ENCODE measurements at regions not wholly inside any gene's neighbourhood (a gene's known extent, or its start where the extent isn't known, plus 50 kb on each side); places are given as distances from the start of the nearest gene placed in this dataset.

DNA sequence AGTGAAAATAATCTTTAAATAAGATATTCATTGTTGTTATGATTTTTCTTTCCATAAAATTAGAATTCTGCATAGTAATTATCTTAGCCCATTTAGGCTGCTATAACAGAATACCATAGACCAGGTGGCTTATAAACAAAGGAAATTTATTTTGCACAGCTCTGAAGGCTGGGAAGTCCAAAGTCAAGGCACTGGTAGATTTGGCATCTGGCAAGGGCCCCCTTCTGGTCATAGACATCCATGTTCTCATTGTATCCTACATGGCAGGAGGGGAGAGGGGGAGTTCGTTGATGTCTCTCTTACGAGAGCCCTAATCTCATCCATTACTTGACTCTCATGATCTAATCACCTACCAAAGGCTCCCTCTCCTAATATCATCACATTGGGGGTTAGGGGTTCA lies 175.0 kb upstream of the CCN2 start:
- no peak for TF ChIP-seq GABPA (IDR thresholded peaks at IDR 0.05; ENCODE audit: borderline replicate concordance, insufficient read depth, low read length)
- TF ChIP-seq EZH2 (IDR thresholded peaks at IDR 0.05; ENCODE audit: low read depth, low read length, severe bottlenecking): no peak
- TF ChIP-seq, protein P1, sequence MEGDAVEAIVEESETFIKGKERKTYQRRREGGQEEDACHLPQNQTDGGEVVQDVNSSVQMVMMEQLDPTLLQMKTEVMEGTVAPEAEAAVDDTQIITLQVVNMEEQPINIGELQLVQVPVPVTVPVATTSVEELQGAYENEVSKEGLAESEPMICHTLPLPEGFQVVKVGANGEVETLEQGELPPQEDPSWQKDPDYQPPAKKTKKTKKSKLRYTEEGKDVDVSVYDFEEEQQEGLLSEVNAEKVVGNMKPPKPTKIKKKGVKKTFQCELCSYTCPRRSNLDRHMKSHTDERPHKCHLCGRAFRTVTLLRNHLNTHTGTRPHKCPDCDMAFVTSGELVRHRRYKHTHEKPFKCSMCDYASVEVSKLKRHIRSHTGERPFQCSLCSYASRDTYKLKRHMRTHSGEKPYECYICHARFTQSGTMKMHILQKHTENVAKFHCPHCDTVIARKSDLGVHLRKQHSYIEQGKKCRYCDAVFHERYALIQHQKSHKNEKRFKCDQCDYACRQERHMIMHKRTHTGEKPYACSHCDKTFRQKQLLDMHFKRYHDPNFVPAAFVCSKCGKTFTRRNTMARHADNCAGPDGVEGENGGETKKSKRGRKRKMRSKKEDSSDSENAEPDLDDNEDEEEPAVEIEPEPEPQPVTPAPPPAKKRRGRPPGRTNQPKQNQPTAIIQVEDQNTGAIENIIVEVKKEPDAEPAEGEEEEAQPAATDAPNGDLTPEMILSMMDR (IDR thresholded peaks at IDR 0.05; ENCODE audit: control extremely low read depth in 1 of 3, insufficient read depth in 1 of 3, low read depth in 1 of 3, low read length in 3 of 3): peak in 1 of 3 experiments; percentile 11; a peak in 1 of 4 replicates
- no peak for TF ChIP-seq GTF2F1 (IDR thresholded peaks at IDR 0.05; ENCODE audit: borderline replicate concordance, low read depth, low read length)
- no peak for TF ChIP-seq POLR2A (IDR thresholded peaks at IDR 0.05; ENCODE audit: control extremely low read depth in 1 of 2, low read depth in 2 of 2, low read length in 2 of 2)
- TF ChIP-seq, protein P2, sequence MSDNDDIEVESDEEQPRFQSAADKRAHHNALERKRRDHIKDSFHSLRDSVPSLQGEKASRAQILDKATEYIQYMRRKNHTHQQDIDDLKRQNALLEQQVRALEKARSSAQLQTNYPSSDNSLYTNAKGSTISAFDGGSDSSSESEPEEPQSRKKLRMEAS (IDR thresholded peaks at IDR 0.05): no peak

All from H1 (cell line).